ENCODE measurements at regions not wholly inside any gene's neighbourhood (a gene's known extent, or its start where the extent isn't known, plus 50 kb on each side); places are given as distances from the start of the nearest gene placed in this dataset.

DNA sequence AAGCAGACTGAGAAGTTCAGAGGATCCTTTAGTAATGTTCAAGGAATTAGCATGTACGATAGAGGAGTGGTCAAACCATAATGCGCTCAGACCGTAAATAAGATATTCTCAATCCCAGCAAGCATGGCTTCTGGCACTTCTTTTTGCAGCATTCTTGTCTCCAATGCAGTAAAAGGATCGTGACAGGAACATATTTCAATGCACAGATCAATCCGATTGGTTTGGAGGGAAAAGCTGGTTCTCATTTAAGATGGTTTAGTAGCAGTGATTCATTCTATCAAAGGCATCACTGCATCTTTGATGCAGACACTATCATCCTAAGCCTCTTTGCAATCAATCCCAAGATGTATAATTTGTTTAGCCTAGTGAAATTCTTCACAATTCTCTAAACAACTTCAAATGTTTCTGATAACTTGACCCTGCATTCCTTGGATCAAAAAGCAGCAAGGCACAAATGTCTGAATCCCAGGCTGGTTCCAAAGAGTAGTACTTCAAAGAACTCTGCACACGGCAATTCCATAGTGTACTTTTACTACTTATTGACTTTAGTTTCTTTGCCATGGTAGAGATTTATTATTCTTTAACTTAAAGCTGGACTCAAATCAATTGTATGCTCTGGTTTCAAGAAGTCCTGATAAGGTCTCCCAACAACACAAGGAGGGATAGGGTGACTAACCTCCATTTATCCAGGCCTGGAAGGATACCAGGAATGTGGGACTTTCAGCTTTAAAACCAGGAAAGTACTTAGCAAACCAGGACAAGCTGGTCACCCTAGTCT is 96.8 kb upstream of the MDM1 start:
- TF ChIP-seq, protein P1, sequence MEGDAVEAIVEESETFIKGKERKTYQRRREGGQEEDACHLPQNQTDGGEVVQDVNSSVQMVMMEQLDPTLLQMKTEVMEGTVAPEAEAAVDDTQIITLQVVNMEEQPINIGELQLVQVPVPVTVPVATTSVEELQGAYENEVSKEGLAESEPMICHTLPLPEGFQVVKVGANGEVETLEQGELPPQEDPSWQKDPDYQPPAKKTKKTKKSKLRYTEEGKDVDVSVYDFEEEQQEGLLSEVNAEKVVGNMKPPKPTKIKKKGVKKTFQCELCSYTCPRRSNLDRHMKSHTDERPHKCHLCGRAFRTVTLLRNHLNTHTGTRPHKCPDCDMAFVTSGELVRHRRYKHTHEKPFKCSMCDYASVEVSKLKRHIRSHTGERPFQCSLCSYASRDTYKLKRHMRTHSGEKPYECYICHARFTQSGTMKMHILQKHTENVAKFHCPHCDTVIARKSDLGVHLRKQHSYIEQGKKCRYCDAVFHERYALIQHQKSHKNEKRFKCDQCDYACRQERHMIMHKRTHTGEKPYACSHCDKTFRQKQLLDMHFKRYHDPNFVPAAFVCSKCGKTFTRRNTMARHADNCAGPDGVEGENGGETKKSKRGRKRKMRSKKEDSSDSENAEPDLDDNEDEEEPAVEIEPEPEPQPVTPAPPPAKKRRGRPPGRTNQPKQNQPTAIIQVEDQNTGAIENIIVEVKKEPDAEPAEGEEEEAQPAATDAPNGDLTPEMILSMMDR (IDR thresholded peaks at IDR 0.05; ENCODE audit: unreplicated experiment): no peak
- Mint-ChIP-seq H3K4me1 (ENCODE audit: unreplicated experiment) (no peaks in the 10 kb centered on the region), H3K27ac (ENCODE audit: unreplicated experiment) (no peak overlapping the region), H3K4me3 (ENCODE audit: unreplicated experiment) (no peak overlapping the region), H3K36me3 (ENCODE audit: low read depth, unreplicated experiment) (no peaks in the 10 kb centered on the region), H3K27me3 (ENCODE audit: unreplicated experiment) (peaks cover 2% of the 10 kb centered on the region), H3K9me3 (ENCODE audit: unreplicated experiment) (no peaks in the 10 kb centered on the region)
- DNase-seq (ENCODE audit: low spot score): no peak

DNA sequence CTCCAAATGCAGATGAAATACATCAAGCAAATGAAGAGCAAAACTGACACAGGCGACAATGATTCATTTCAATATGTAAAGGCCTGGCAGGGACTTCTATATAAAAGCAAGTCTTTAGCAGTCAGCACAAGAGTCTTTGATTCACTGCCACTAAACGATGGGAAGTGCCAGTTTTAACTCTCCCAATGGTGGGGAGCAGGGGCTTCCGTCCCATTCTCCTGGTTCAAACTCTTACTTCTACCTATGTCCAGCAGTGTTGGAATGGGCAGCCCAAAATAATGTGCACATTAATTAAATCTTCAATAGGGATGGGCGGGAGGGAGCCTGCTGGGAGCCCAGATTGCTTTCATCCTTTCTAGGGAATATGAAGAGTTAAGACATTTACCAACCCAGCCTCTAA is 97.5 kb upstream of the MDM1 start:
- Mint-ChIP-seq H3K27ac (ENCODE audit: unreplicated experiment) (no peak overlapping the region), H3K27me3 (ENCODE audit: unreplicated experiment) (peaks cover 2% of the 10 kb centered on the region)

DNA sequence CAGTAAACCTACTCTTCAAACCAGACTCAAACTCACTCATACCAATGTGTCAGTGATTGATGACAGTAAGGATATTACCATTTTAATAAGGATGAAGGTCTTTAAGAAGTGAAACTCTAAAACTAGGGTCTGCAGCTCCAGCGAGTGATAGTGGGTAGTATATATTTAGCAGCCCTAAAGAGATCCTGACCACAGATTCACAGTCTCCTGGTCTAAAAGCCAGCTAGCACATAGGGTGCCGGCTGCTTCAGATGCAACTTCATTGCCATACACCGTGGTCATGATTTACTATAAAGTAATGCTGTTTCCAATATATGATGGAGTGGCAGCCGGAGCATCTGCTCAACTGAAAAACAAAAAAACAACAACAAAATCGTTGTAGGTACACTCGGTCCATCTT is 99.6 kb upstream of the MDM1 start:
- H3K4me1 Mint-ChIP-seq (ENCODE audit: unreplicated experiment): no peaks in the 10 kb centered on the region
- H3K4me3 Mint-ChIP-seq (ENCODE audit: unreplicated experiment): no peak overlapping the region
- H3K9me3 Mint-ChIP-seq (ENCODE audit: unreplicated experiment): no peaks in the 10 kb centered on the region
- peaks cover 4% of the 10 kb centered on the region for H3K36me3 Mint-ChIP-seq (ENCODE audit: low read depth, unreplicated experiment)
- TF ChIP-seq, protein P1 (IDR thresholded peaks at IDR 0.05; ENCODE audit: unreplicated experiment): no peak
- no peak overlapping the region for H3K27ac Mint-ChIP-seq (ENCODE audit: unreplicated experiment)
- H3K27me3 Mint-ChIP-seq (ENCODE audit: unreplicated experiment): no peaks in the 10 kb centered on the region
- no peak for DNase-seq (ENCODE audit: low spot score)

More for the DNA sequence above, 97.5 kb upstream of the MDM1 start:
- no peaks in the 10 kb centered on the region for H3K4me1 Mint-ChIP-seq (ENCODE audit: unreplicated experiment)
- H3K36me3 Mint-ChIP-seq (ENCODE audit: low read depth, unreplicated experiment): no peaks in the 10 kb centered on the region
- TF ChIP-seq, protein P1 (IDR thresholded peaks at IDR 0.05; ENCODE audit: unreplicated experiment): no peak
- no peak overlapping the region for H3K4me3 Mint-ChIP-seq (ENCODE audit: unreplicated experiment)
- no peak for DNase-seq (ENCODE audit: low spot score)
- no peaks in the 10 kb centered on the region for H3K9me3 Mint-ChIP-seq (ENCODE audit: unreplicated experiment)

DNA sequence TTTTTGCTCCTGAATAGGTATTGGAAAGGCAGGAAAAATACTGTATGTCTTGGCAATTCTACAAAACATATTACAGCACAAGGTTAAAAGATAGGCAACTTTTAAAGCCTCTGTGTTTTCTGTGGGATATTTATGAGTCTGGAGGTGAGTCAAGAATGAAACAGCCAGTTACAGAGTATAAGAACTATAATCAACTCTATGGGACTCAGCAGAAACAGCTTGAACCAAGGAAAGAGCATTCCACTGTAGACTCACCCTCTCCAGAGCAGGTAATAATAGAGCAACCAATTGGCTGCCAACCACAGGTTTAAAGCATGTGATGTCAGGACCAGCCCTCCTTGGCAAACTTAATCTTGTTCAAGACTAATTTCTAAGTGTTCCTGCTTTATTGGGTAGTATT is 100.5 kb upstream of the MDM1 start:
- DNase-seq (ENCODE audit: low spot score): no peak
- no peaks in the 10 kb centered on the region for H3K27me3 Mint-ChIP-seq (ENCODE audit: unreplicated experiment)
- H3K27ac Mint-ChIP-seq (ENCODE audit: unreplicated experiment): no peak overlapping the region
- peaks cover 4% of the 10 kb centered on the region for H3K36me3 Mint-ChIP-seq (ENCODE audit: low read depth, unreplicated experiment)
- no peaks in the 10 kb centered on the region for H3K9me3 Mint-ChIP-seq (ENCODE audit: unreplicated experiment)
- TF ChIP-seq, protein P1 (IDR thresholded peaks at IDR 0.05; ENCODE audit: unreplicated experiment): no peak
- H3K4me3 Mint-ChIP-seq (ENCODE audit: unreplicated experiment): no peak overlapping the region
- no peaks in the 10 kb centered on the region for H3K4me1 Mint-ChIP-seq (ENCODE audit: unreplicated experiment)

Measured in endothelial cell (in vitro differentiated cells).